Fibroblast of lung (primary cell): ENCODE measurements at regions not wholly inside any gene's neighbourhood (a gene's known extent, or its start where the extent isn't known, plus 50 kb on each side); places are given as distances from the start of the nearest gene placed in this dataset.

Source experiments
- EZH2 ChIP-seq: IDR thresholded peaks from 2 replicates; pipeline ENCODE4 v1.5.1; 2012; ENCODE audit warnings: low read length, control low read depth, mild to moderate bottlenecking; ENCODE audit errors: missing control alignments
- TF ChIP-seq, protein P1 (sequence below), 2 donors: IDR thresholded peaks in 1 of 2; conservative IDR thresholded peaks in 1 of 2; 1 replicate in 1 of 2; 2 replicates in 1 of 2; pipeline ENCODE4 v1.5.1; 2011 to 2012; ENCODE audit warnings: low read length in 2 of 2, control low read depth in 1 of 2, inconsistent platforms in 1 of 2, low read depth in 1 of 2, mild to moderate bottlenecking in 1 of 2

DNA sequence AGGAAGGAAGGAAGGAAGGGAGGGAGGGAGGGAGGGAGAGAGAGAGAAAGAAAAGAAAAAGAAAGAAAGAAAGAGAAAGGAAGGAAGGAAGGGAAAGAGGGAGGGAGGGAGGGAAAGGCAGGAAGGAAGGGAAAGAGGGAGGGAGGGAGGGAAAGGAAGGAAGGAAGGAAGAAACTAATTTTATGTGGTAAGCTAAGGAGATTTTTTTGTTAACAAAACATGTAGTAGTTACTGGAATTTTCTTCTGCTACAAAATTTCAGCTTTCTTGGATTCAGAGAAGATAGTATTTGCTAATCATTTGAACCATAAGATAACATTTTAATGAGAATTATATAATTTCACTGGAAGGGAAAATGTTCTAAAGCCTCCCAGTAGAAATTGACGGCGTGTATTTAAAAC is 437.8 kb upstream of the DCN start:
- no peak for TF ChIP-seq EZH2
- TF ChIP-seq, protein P1, sequence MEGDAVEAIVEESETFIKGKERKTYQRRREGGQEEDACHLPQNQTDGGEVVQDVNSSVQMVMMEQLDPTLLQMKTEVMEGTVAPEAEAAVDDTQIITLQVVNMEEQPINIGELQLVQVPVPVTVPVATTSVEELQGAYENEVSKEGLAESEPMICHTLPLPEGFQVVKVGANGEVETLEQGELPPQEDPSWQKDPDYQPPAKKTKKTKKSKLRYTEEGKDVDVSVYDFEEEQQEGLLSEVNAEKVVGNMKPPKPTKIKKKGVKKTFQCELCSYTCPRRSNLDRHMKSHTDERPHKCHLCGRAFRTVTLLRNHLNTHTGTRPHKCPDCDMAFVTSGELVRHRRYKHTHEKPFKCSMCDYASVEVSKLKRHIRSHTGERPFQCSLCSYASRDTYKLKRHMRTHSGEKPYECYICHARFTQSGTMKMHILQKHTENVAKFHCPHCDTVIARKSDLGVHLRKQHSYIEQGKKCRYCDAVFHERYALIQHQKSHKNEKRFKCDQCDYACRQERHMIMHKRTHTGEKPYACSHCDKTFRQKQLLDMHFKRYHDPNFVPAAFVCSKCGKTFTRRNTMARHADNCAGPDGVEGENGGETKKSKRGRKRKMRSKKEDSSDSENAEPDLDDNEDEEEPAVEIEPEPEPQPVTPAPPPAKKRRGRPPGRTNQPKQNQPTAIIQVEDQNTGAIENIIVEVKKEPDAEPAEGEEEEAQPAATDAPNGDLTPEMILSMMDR (conservative IDR thresholded peaks at IDR 0.05 in 1 of 2, IDR thresholded peaks at IDR 0.05 in 1 of 2; ENCODE audit: low read depth in 1 of 2, low read length in 2 of 2) = no peak
